Hematopoietic multipotent progenitor cell treated with erythropoietin and hydrocortisone succinate and interleukin-3 and kit ligand, for 4 days (in vitro differentiated cells): ENCODE measurements at regions not wholly inside any gene's neighbourhood (a gene's known extent, or its start where the extent isn't known, plus 50 kb on each side); places are given as distances from the start of the nearest gene placed in this dataset.
A peak's percentile ranks its signal among the peaks of the same experiment; 100 is the strongest.
"Not testable (repeated sequence)": the region's sequence is repeated elsewhere in the genome, so short reads cannot be mapped to it uniquely, and the experiment has no call there.

Experiments used
- DNase-seq: peaks from one replicate; pipeline ENCODE4 v3.0.0-alpha.2; 2015

GRCh38 chr18:46179306-46179705 is 75.1 kb downstream of the HAUS1 start:
- no peak for DNase-seq

GRCh38 chr18:46182633-46183358 is 78.6 kb downstream of the HAUS1 start:
- no peak for DNase-seq

GRCh38 chr18:46184296-46184695 is 80.1 kb downstream of the HAUS1 start:
- not testable (repeated sequence) for DNase-seq

GRCh38 chr18:46184727-46185126 is 80.5 kb downstream of the HAUS1 start:
- peak; percentile 43 for DNase-seq

- DNase-seq: no peak
These were observed 86.5 kb downstream of the HAUS1 start for GRCh38 chr18:46190667-46191066.

- no peak for DNase-seq
These were observed 92.5 kb downstream of the HAUS1 start for GRCh38 chr18:46196627-46197243.

- DNase-seq: peak; percentile 62
These were observed 95.4 kb downstream of the HAUS1 start for GRCh38 chr18:46199515-46200147.

GRCh38 chr18:46200178-46201055 is 96.2 kb downstream of the HAUS1 start:
- DNase-seq: not testable (repeated sequence)

- DNase-seq: no peak
These were observed 100.0 kb downstream of the HAUS1 start for GRCh38 chr18:46204143-46204542.

- no peak for DNase-seq
These were observed 103.8 kb downstream of the HAUS1 start for GRCh38 chr18:46207985-46208384.

- no peak for DNase-seq
These were observed 105.0 kb downstream of the HAUS1 start for GRCh38 chr18:46209161-46209560.

GRCh38 chr18:46211816-46212215 is 107.6 kb downstream of the HAUS1 start:
- peak; percentile 67 for DNase-seq

- DNase-seq: no peak
These were observed 108.2 kb downstream of the HAUS1 start for GRCh38 chr18:46212398-46212797.

- DNase-seq: peak; percentile 68
These were observed 109.1 kb downstream of the HAUS1 start for GRCh38 chr18:46213295-46213694.

- DNase-seq: no peak
These were observed 110.2 kb downstream of the HAUS1 start for GRCh38 chr18:46214435-46214834.

- DNase-seq: no peak
These were observed 111.9 kb downstream of the HAUS1 start for GRCh38 chr18:46215902-46216723.

GRCh38 chr18:46220116-46220515 is 115.9 kb downstream of the HAUS1 start:
- no peak for DNase-seq

GRCh38 chr18:46222093-46222492 is 117.9 kb downstream of the HAUS1 start:
- no peak for DNase-seq

- peak; percentile 92 for DNase-seq
These were observed 118.7 kb downstream of the HAUS1 start for GRCh38 chr18:46222710-46223360.

GRCh38 chr18:46224181-46224775 is 120.1 kb downstream of the HAUS1 start:
- no peak for DNase-seq

- no peak for DNase-seq
These were observed 122.3 kb downstream of the HAUS1 start for GRCh38 chr18:46226461-46226860.
